Ovary (tissue), 3 donors: ENCODE measurements at regions not wholly inside any gene's neighbourhood (a gene's known extent, or its start where the extent isn't known, plus 50 kb on each side); places are given as distances from the start of the nearest gene placed in this dataset.

Source experiments
- POLR2A ChIP-seq: fragments of 450-650 bp; IDR thresholded peaks from one replicate; pipeline ENCODE4 v1.6.1; 2017; ENCODE audit warnings: antibody characterized with exemption, mild to moderate bottlenecking, moderate library complexity
- TF ChIP-seq, protein P1 (sequence below), 3 donors: fragments of 450-650 bp in 2 of 3; fragments of 200-600 bp in 1 of 3; IDR thresholded peaks; one replicate each; pipeline versions ENCODE4 v1.5.1 to v1.8.0; 2016 to 2022; ENCODE audit warnings: antibody characterized with exemption in 3 of 3, mild to moderate bottlenecking in 1 of 3
- donor health status: DM: no; HTN: no; CAD: no.

DNA sequence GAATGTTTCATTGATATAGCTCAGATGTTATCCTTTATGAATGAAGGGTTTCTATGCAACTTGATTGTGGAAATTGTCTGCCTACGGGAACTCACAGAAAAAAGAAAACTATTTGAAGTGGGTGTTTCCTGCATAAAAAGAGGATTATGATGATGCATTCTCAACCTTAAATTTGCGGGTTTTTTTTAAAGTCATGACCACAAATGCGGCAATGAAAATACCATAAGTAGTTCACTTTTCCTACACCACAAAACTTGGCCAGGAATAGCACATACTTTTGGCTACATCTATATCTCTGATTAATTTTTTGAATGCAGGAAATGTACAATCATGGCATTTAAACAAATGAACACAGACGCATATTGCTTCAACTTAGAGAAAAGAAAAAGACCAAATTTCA lies 754.7 kb downstream of the DTWD2 start:
- TF ChIP-seq, protein P1, sequence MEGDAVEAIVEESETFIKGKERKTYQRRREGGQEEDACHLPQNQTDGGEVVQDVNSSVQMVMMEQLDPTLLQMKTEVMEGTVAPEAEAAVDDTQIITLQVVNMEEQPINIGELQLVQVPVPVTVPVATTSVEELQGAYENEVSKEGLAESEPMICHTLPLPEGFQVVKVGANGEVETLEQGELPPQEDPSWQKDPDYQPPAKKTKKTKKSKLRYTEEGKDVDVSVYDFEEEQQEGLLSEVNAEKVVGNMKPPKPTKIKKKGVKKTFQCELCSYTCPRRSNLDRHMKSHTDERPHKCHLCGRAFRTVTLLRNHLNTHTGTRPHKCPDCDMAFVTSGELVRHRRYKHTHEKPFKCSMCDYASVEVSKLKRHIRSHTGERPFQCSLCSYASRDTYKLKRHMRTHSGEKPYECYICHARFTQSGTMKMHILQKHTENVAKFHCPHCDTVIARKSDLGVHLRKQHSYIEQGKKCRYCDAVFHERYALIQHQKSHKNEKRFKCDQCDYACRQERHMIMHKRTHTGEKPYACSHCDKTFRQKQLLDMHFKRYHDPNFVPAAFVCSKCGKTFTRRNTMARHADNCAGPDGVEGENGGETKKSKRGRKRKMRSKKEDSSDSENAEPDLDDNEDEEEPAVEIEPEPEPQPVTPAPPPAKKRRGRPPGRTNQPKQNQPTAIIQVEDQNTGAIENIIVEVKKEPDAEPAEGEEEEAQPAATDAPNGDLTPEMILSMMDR (IDR thresholded peaks at IDR 0.05): no peak
- no peak for TF ChIP-seq POLR2A
